ENCODE measurements at regions not wholly inside any gene's neighbourhood (a gene's known extent, or its start where the extent isn't known, plus 50 kb on each side); places are given as distances from the start of the nearest gene placed in this dataset.

DNA sequence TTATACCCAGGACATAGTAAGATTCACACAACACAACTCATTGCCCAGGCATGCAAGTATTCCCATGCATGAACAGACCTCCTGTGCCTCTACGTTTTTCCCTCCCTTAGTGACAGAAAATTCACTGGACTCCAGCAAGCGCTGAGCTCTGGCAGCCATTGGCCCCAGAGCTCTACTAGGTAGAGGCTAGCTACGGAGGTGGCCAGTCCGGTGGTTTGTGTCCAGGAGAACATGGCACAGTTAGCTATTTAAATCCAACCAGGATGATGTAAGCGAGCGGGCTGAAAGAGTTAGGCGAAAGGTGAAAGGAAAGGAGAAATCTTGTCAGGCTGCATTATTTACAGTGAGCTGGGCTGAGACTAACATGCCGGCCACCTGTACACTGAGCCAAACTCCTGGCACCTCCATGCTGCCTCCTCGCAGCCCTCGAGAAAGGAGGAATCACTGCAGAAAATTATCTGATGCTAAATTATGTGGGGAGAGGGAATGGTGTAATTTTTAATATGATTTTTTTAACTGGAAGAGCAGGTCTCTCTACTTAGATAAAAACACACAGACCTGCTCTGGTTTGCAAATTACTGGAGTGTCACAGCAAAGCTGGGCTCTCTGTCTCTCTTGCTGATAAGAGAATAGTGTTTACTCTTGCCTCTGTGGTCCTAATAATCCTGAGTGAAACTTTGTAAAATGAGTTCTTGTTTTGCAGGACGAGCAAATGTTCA, 50.1 kb upstream of the ARMC2 start:
- TF ChIP-seq POLR2A (IDR thresholded peaks at IDR 0.05) (no peak), EP300 (IDR thresholded peaks at IDR 0.05) (no peak)
- TF ChIP-seq, protein P1, sequence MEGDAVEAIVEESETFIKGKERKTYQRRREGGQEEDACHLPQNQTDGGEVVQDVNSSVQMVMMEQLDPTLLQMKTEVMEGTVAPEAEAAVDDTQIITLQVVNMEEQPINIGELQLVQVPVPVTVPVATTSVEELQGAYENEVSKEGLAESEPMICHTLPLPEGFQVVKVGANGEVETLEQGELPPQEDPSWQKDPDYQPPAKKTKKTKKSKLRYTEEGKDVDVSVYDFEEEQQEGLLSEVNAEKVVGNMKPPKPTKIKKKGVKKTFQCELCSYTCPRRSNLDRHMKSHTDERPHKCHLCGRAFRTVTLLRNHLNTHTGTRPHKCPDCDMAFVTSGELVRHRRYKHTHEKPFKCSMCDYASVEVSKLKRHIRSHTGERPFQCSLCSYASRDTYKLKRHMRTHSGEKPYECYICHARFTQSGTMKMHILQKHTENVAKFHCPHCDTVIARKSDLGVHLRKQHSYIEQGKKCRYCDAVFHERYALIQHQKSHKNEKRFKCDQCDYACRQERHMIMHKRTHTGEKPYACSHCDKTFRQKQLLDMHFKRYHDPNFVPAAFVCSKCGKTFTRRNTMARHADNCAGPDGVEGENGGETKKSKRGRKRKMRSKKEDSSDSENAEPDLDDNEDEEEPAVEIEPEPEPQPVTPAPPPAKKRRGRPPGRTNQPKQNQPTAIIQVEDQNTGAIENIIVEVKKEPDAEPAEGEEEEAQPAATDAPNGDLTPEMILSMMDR (IDR thresholded peaks at IDR 0.05), result no peak
